Neural progenitor cell (in vitro differentiated cells): ENCODE measurements at regions not wholly inside any gene's neighbourhood (a gene's known extent, or its start where the extent isn't known, plus 50 kb on each side); places are given as distances from the start of the nearest gene placed in this dataset.

Source experiments
- DNase-seq: peaks from one replicate; pipeline ENCODE4 v3.0.0-alpha.2; 2016; ENCODE audit warnings: low spot score
- H2AFZ ChIP-seq: fragments of 200-600 bp; sonication (generic); replicated peaks from 2 replicates; pipeline ENCODE4 v1.6.1; 2016; ENCODE audit warnings: antibody characterized with exemption
- H3F3A ChIP-seq: fragments of 200-600 bp; sonication (generic); 2 replicates; pipeline ENCODE4 v1.6.1; 2016; ENCODE audit warnings: antibody characterized with exemption, low read depth
- H3K27ac ChIP-seq: fragments of 200-600 bp; sonication (generic); 2 replicates; pipeline ENCODE4 v1.5.1; 2016; ENCODE audit warnings: mild to moderate bottlenecking
- H3K27me3 ChIP-seq: fragments of 200-600 bp; sonication (generic); 2 replicates; pipeline ENCODE4 v1.6.1; 2016; ENCODE audit warnings: mild to moderate bottlenecking, moderate library complexity
- H3K36me3 ChIP-seq: fragments of 200-600 bp; sonication (generic); 2 replicates; pipeline ENCODE4 v1.5.1; 2016
- H3K4me1 ChIP-seq: fragments of 200-600 bp; sonication (generic); 2 replicates; pipeline ENCODE4 v1.6.1; 2016; ENCODE audit warnings: mixed run types
- H3K4me2 ChIP-seq: fragments of 200-600 bp; sonication (generic); 2 replicates; pipeline ENCODE4 v1.6.1; 2016
- H3K4me3 ChIP-seq: fragments of 200-600 bp; sonication (generic); 2 replicates; pipeline ENCODE4 v1.5.1; 2016
- H3K79me2 ChIP-seq: fragments of 200-600 bp; sonication (generic); 2 replicates; pipeline ENCODE4 v1.6.1; 2016; ENCODE audit warnings: low read depth
- H3K9ac ChIP-seq: fragments of 200-600 bp; sonication (generic); 2 replicates; pipeline ENCODE4 v1.6.1; 2016
- H3K9me3 ChIP-seq: fragments of 200-600 bp; sonication (generic); 2 replicates; pipeline ENCODE4 v1.5.1; 2016; ENCODE audit warnings: low read depth
- H4K20me1 ChIP-seq: fragments of 200-600 bp; sonication (generic); 2 replicates; pipeline ENCODE4 v1.6.1; 2016; ENCODE audit warnings: low read depth
- H3K27ac Mint-ChIP-seq: 3 replicates; pipeline ENCODE4 v1.8.0; 2021; ENCODE audit warnings: mixed read lengths
- H3K27me3 Mint-ChIP-seq: 2 replicates; pipeline ENCODE4 v1.8.0; 2022; ENCODE audit warnings: low read depth, mild to moderate bottlenecking, inconsistent platforms, moderate library complexity, mixed read lengths; ENCODE audit not compliant: insufficient read depth
- H3K36me3 Mint-ChIP-seq: 3 replicates; pipeline ENCODE4 v1.8.0; 2021; ENCODE audit warnings: mixed read lengths
- H3K4me1 Mint-ChIP-seq: 3 replicates; pipeline ENCODE4 v1.8.0; 2021; ENCODE audit warnings: mixed read lengths
- H3K4me3 Mint-ChIP-seq: 3 replicates; pipeline ENCODE4 v1.8.0; 2021; ENCODE audit warnings: mild to moderate bottlenecking, moderate library complexity, mixed read lengths
- H3K9me3 Mint-ChIP-seq: 3 replicates; pipeline ENCODE4 v1.8.0; 2020; ENCODE audit warnings: mixed read lengths
- EZH2 ChIP-seq: fragments of 200-600 bp; sonication (generic); IDR thresholded peaks from 2 replicates; pipeline ENCODE4 v1.6.1; 2017; ENCODE audit warnings: antibody characterized with exemption, mild to moderate bottlenecking, moderate library complexity
- EZH2phosphoT487 ChIP-seq: fragments of 200-600 bp; sonication (generic); IDR thresholded peaks from 2 replicates; pipeline ENCODE4 v1.6.1; 2017; ENCODE audit warnings: antibody characterized with exemption
- TF ChIP-seq, protein P1 (sequence below): fragments of 200-600 bp; sonication (generic); IDR thresholded peaks from 2 replicates; pipeline ENCODE4 v1.5.1; 2017; ENCODE audit warnings: antibody characterized with exemption, mild to moderate bottlenecking

DNA sequence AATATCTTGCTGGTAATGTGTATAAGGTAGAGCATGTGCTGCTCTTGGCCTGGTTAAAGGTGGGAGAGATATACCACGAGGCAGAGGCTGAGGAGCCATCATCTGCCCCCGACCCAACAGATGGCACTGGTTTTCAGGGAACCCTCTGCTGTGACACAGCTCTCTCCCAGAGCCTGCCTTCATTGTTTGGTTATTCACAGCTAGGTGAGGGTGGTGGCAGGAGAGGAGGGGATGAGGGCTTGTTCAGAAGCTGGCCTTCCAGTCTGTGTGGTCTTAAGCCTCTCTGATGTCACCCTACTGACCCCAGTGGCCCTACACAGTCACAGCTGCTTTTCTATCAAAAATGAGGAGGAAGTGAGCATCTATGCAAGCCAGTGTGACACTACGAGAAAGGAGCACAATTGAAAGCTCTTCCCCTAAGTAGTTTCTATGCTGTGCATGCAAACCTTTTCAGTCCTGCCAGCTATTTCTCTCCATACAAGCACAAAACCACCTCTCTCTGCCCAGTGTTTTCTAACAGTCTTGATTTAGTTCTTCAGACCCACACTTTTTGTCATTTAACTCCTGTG lies 258.4 kb upstream of the AGTR1 start:
- peak overlapping the region; percentile 64 for H2AFZ ChIP-seq
- Mint-ChIP-seq H3K9me3 (no peaks in the 10 kb centered on the region), H3K27me3 (no peaks in the 10 kb centered on the region)

DNA sequence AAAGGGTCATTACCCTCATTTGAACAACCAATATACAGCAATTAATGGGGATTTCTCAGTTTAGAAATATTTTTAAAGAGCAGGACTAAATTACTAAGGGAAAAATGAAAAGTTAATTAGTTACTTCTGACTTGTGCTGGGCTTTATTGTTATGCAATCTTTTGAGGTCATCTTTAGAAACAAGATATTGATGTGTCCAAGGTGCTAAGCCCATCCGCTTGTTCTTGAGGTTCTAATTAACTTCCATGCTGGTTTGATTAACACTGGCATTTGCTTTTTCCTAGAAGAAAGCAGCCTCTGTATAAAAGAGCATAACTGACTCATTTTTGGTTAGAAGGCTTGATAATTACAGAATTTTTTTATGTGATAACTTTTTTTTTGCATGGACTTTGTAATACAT lies 256.5 kb upstream of the AGTR1 start:
- Histone ChIP-seq H2AFZ (no peak overlapping the region), H3K4me2 (no peak overlapping the region), H3K27ac (no peak overlapping the region), H3K4me1 (peaks cover 7% of the 10 kb centered on the region), H3K79me2 (no peaks in the 10 kb centered on the region), H3K27me3 (no peaks in the 10 kb centered on the region), H4K20me1 (no peaks in the 10 kb centered on the region), H3K36me3 (no peaks in the 10 kb centered on the region), H3F3A (no peaks in the 10 kb centered on the region), H3K9me3 (no peaks in the 10 kb centered on the region), H3K4me3 (no peak overlapping the region), H3K9ac (no peak overlapping the region)
- TF ChIP-seq EZH2 (no peak), EZH2phosphoT487 (no peak)
- TF ChIP-seq, protein P1, sequence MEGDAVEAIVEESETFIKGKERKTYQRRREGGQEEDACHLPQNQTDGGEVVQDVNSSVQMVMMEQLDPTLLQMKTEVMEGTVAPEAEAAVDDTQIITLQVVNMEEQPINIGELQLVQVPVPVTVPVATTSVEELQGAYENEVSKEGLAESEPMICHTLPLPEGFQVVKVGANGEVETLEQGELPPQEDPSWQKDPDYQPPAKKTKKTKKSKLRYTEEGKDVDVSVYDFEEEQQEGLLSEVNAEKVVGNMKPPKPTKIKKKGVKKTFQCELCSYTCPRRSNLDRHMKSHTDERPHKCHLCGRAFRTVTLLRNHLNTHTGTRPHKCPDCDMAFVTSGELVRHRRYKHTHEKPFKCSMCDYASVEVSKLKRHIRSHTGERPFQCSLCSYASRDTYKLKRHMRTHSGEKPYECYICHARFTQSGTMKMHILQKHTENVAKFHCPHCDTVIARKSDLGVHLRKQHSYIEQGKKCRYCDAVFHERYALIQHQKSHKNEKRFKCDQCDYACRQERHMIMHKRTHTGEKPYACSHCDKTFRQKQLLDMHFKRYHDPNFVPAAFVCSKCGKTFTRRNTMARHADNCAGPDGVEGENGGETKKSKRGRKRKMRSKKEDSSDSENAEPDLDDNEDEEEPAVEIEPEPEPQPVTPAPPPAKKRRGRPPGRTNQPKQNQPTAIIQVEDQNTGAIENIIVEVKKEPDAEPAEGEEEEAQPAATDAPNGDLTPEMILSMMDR = no peak
- H3K9me3 Mint-ChIP-seq = no peaks in the 10 kb centered on the region
- H3K36me3 Mint-ChIP-seq = no peaks in the 10 kb centered on the region
- no peak for DNase-seq
- H3K4me3 Mint-ChIP-seq = no peak overlapping the region
- H3K27ac Mint-ChIP-seq = no peak overlapping the region
- H3K4me1 Mint-ChIP-seq = peaks cover 9% of the 10 kb centered on the region
- peaks cover 4% of the 10 kb centered on the region for H3K27me3 Mint-ChIP-seq

More for the DNA sequence above, 258.4 kb upstream of the AGTR1 start:
- H3K9me3 ChIP-seq = no peaks in the 10 kb centered on the region
- Mint-ChIP-seq H3K4me1 (peaks cover 9% of the 10 kb centered on the region), H3K27ac (no peak overlapping the region), H3K4me3 (no peak overlapping the region), H3K36me3 (no peaks in the 10 kb centered on the region)
- peaks cover 7% of the 10 kb centered on the region for H3K4me1 ChIP-seq
- no peak overlapping the region for H3K4me2 ChIP-seq
- TF ChIP-seq EZH2 = no peak
- TF ChIP-seq EZH2phosphoT487 = no peak
- TF ChIP-seq, protein P1 = no peak
- H4K20me1 ChIP-seq = no peaks in the 10 kb centered on the region
- H3K27ac ChIP-seq = no peak overlapping the region
- H3K27me3 ChIP-seq = no peaks in the 10 kb centered on the region
- no peak overlapping the region for H3K4me3 ChIP-seq
- H3K9ac ChIP-seq = no peak overlapping the region
- peak; percentile 50 for DNase-seq
- H3K36me3 ChIP-seq = no peaks in the 10 kb centered on the region
- H3K79me2 ChIP-seq = no peaks in the 10 kb centered on the region
- H3F3A ChIP-seq = no peaks in the 10 kb centered on the region

DNA sequence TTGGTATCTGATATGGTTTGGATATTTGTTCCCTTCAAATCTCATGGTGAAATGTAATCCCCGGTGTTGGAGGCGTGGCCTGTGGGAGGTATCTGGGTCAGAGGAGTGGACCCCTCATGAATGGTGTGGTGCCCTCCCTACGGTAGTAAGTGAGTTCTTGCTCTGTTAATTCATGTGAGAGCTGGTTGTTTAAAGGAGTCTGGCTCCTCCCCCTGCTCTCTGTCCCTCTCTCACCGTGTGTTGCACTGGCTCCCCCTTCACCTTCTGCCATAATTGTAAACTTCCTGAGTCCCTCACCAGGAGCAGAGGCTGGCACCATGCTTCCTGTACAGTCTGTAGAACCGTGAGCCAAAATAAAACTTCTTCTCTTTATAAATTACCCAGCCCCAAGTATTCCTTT lies 246.9 kb upstream of the AGTR1 start:
- H3K9me3 Mint-ChIP-seq = no peaks in the 10 kb centered on the region
- peak overlapping the region; percentile 44 for H3K27ac Mint-ChIP-seq
- H3K4me3 Mint-ChIP-seq = no peak overlapping the region
- Histone ChIP-seq H3K27ac (no peak overlapping the region), H3K9me3 (no peaks in the 10 kb centered on the region), H3K36me3 (no peaks in the 10 kb centered on the region), H3F3A (no peaks in the 10 kb centered on the region), H2AFZ (no peak overlapping the region), H3K9ac (no peak overlapping the region), H3K4me3 (no peak overlapping the region), H3K4me2 (no peak overlapping the region), H3K27me3 (no peaks in the 10 kb centered on the region), H3K4me1 (no peaks in the 10 kb centered on the region), H3K79me2 (no peaks in the 10 kb centered on the region), H4K20me1 (no peaks in the 10 kb centered on the region)
- TF ChIP-seq EZH2phosphoT487 = no peak
- TF ChIP-seq, protein P1 = no peak
- no peak for TF ChIP-seq EZH2
- peak; percentile 14 for DNase-seq
- no peaks in the 10 kb centered on the region for H3K27me3 Mint-ChIP-seq
- peaks cover 8% of the 10 kb centered on the region for H3K4me1 Mint-ChIP-seq
- H3K36me3 Mint-ChIP-seq = no peaks in the 10 kb centered on the region
